OCI-LY7 (cell line): ENCODE measurements at regions not wholly inside any gene's neighbourhood (a gene's known extent, or its start where the extent isn't known, plus 50 kb on each side); places are given as distances from the start of the nearest gene placed in this dataset.

Experiments used
- EZH2phosphoT487 ChIP-seq: fragments of 200-600 bp; sonication (generic); IDR thresholded peaks from 2 replicates; pipeline ENCODE4 v1.6.1; 2018; ENCODE audit warnings: low read depth, borderline replicate concordance, mild to moderate bottlenecking, mixed run types, antibody characterized with exemption, low read length, moderate library complexity, mixed read lengths
- TF ChIP-seq, protein P1 (sequence below): fragments of 200-600 bp; sonication (generic); conservative IDR thresholded peaks from 2 replicates; pipeline ENCODE4 v1.5.1; 2014; ENCODE audit warnings: mild to moderate bottlenecking, antibody characterized with exemption, low read length, moderate library complexity, mixed read lengths

GRCh38 chr2:58557176-58557575, 316.1 kb upstream of the FANCL start:
- TF ChIP-seq, protein P1, sequence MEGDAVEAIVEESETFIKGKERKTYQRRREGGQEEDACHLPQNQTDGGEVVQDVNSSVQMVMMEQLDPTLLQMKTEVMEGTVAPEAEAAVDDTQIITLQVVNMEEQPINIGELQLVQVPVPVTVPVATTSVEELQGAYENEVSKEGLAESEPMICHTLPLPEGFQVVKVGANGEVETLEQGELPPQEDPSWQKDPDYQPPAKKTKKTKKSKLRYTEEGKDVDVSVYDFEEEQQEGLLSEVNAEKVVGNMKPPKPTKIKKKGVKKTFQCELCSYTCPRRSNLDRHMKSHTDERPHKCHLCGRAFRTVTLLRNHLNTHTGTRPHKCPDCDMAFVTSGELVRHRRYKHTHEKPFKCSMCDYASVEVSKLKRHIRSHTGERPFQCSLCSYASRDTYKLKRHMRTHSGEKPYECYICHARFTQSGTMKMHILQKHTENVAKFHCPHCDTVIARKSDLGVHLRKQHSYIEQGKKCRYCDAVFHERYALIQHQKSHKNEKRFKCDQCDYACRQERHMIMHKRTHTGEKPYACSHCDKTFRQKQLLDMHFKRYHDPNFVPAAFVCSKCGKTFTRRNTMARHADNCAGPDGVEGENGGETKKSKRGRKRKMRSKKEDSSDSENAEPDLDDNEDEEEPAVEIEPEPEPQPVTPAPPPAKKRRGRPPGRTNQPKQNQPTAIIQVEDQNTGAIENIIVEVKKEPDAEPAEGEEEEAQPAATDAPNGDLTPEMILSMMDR, result no peak
- no peak for TF ChIP-seq EZH2phosphoT487
